ENCODE measurements at regions not wholly inside any gene's neighbourhood (a gene's known extent, or its start where the extent isn't known, plus 50 kb on each side); places are given as distances from the start of the nearest gene placed in this dataset.
A peak's percentile ranks its signal among the peaks of the same experiment; 100 is the strongest.

DNA sequence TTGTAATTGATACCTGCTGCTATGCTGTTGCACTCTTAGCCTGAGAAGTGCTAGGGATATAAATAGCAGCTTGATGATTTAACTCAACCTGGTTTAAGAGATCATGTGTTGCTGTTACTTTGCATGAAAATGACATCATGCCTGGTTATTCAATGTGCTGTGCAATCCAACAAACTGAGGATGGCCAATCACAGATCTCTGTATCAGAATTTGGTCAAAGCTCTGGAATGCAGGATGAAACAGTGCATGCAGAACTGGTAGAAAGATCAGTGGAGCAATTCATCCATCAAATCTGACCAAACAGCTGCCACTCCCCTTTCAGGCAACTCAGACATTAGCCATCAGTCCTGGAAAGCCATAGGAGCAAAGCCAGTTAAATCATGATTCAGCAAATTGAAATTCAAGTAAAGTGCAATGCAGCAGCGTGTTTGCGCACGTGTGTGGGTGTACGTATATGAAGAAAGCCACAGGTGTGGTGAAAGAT, 160.3 kb upstream of the RASGEF1B start:
- peak; percentile 76 for DNase-seq (ENCODE audit: low read depth)

GRCh38 chr4:81629366-81629765, 157.7 kb upstream of the RASGEF1B start:
- DNase-seq (ENCODE audit: low read depth): no peak

DNA sequence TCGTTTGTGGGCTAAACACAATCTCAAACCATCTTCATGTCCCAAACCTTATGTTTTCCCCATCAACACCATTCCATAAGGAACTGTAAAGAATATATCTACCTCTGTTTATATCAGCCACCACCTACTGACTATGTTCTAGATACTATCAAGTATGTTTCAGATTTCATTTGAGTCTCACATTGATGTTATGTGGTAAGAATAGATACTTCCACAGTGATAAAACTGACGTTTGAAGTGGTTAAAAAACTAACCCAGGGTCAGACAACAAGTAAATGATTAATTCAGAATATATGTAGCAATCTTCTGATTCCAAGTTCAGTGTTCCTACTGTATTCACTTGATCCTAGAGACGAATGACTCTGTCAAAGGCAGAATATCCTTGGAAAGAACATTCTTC, 156.8 kb upstream of the RASGEF1B start:
- no peak for DNase-seq (ENCODE audit: low read depth)

- no peak for DNase-seq (ENCODE audit: low read depth)
Observed at GRCh38 chr4:81627590-81627989, 155.9 kb upstream of the RASGEF1B start.

DNA sequence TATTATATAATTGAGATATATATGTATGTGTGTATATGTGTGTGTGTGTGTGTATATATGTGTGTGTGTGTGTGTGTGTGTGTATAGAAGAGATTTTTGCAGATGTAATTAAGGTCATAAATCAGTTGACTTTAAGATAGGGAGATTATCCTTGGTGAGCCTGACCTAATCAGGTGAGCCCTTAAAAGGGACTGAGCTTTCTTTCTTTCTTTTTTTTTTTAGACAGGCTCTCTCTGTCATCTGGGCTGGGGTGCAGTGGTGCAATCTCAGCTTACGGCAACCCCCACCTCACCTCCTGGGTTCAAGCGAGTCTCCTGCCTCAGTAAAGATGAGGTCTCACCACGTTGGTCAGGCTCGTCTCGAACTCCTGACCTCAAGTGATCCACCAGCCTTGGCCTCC, 155.1 kb upstream of the RASGEF1B start:
- no peak for DNase-seq (ENCODE audit: low read depth)

DNA sequence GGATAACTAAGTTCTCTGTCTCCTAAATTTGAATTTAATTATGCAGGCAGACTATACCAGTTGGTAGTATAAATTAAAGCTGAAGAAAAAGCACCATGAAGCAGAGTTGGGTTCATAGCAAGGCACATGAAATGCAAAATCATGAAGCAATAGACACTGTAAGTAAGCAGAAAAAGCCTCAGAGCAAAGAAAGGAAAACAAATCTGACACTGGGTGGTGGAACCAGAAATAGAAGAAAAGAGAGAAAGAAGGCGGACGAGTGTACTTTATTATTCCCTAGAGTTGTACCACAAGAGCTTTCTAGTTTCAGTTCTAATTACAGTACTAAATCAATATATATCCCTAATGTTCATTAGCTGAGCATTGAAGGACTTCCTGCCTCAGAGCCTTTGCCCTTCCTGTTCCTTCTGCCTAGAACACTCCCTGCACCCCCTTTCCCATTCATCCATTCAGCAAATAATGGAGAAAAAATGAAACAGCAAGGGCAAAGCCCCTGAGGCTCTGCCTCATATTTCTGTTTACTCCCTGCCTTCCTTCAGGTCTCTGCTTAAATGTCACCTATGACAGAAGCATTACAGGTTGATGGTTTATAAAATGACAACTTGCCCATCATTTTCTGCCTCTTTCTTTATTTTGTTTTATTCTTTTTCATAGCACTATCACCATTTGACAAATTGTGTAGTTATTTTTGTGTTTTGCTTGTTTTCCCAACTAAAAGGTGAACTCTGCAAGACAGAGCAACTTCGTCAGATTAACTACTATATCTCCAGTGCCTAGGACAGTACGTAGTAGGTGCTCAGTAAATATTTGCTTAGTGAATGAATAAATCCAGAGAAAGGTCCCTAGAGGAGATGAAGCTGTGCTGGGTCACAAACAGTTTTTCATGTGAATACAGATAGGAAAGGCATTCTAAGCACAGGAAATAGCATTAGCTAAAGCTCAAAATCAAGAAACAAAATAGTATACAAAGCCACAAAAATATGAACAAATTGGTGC, 154.0 kb upstream of the RASGEF1B start:
- DNase-seq (ENCODE audit: low read depth): no peak

DNA sequence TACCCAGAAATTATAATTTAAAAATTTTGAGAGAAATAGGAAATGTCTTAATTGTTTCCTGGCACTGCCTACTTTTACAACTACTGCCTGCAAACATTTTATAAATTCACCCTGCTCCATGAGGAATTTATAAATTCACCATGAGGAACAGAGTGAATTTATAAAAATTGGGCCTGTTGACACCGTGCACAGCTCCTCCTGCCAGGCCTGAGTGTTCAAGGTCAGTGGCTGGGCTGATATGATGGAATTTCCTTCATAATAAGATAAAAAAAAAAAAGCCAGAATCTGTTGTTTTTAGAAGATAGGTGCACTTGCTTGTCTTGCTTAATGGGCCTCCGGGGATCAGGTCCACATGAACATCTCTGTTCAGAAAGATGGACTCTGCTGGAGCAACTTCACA, 151.7 kb upstream of the RASGEF1B start:
- DNase-seq (ENCODE audit: low read depth): no peak

GRCh38 chr4:81622474-81623184, 150.9 kb upstream of the RASGEF1B start:
- DNase-seq (ENCODE audit: low read depth): no peak

DNA sequence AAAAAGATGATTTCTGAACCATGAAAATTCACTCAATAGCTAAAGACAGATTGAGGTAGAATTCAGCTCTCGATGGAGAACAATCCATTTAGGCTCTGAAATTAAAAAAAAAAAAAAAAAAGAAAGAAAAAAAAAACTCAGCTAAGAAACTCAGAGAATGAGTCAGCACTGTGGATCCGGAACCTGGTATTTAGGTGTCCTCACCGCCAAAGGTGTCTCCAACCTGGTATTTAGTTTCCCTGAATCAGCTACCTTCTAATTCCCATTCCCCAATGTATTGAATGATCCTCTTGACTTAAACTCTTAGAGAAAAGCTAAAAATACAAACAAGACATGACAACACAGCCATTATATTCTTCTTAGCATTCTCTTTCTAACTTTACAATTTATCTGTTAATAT, 150.3 kb upstream of the RASGEF1B start:
- DNase-seq (ENCODE audit: low read depth): no peak

- DNase-seq (ENCODE audit: low read depth): no peak
Observed at GRCh38 chr4:81621490-81621889, 149.8 kb upstream of the RASGEF1B start.

- no peak for DNase-seq (ENCODE audit: low read depth)
Observed at GRCh38 chr4:81620442-81620841, 148.7 kb upstream of the RASGEF1B start.

DNA sequence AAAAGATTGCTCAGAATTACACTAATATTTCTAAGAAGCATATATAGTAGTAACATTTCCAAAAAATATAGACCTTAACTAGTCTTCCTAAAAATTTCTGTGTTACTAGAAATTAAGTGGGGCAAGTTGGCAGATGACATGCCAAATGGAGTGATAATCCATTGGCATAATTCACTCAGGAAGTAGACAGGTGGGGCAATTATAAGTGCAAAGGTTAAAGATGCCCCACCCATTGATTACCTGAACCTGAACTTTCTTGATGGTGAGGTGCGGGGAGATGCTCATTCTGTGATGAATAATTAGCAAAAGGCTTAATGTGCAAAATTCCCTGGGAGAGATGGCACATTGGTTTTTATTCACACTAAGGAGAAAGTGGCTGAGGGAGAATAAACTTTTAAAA, 145.8 kb upstream of the RASGEF1B start:
- DNase-seq (ENCODE audit: low read depth): no peak

DNA sequence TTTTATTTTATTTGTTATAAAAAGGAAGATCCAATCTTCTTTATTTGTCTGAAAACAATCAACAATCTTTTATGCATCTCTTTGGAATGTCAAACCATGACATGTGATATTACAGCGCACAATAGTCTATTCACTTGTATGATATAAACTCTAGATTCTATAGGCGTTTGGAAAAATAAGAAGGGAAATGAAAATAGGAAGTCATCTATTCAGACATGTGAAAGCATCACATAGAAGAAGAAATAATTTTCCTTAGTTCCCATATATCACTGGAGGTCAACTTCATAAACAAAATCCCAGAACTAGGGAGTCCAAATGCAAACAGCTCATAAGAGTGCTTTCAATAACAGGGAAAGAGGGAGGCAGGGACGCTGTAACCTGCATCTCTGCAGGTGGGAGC, 139.5 kb upstream of the RASGEF1B start:
- no peak for DNase-seq (ENCODE audit: low read depth)

- DNase-seq (ENCODE audit: low read depth): no peak
Observed at GRCh38 chr4:81609844-81610243, 138.1 kb upstream of the RASGEF1B start.

DNA sequence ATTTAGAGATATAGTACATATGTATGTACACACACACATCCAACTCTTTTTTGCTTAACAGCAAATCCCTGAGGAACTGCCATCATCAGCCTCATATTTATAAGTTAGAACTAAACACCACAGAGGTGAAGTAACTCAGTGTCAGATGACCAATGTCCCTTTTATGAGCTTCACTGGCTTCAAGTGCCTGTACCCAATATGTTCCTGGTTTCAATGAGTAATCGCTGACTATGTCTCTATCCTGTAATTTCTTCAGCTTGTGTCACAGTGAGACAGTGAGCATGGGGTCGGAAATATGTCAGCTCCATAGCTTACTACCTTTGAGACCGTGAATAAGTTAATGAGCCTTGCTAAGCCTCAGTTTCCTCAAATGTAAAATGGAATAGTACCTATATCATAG, 136.2 kb upstream of the RASGEF1B start:
- DNase-seq (ENCODE audit: low read depth): peak; percentile 14

GRCh38 chr4:81606801-81607501, 135.2 kb upstream of the RASGEF1B start:
- peak; percentile 37 for DNase-seq (ENCODE audit: low read depth)

- DNase-seq (ENCODE audit: low read depth): no peak
Observed at GRCh38 chr4:81606166-81606565, 134.5 kb upstream of the RASGEF1B start.

GRCh38 chr4:81605271-81605670, 133.6 kb upstream of the RASGEF1B start:
- no peak for DNase-seq (ENCODE audit: low read depth)

- DNase-seq (ENCODE audit: low read depth): no peak
Observed at GRCh38 chr4:81604683-81605218, 133.0 kb upstream of the RASGEF1B start.

DNA sequence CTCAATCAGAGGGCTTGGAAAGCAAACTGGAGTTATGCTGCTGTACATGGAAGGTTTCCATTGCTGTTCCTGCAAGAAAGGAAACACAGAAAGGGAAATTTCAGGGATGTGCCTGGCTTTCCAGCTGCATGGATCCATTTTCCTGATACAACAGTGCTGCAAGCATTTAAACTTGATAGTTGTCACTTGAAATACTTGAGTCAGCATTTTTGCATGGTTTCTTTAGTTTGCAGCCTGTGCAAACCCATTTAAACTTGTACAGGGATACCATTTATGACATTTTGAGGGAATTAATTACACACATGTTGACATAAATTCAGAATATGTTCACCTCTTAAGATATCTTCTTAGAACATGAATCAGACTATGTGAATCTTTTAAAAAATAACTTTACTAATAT, 131.1 kb upstream of the RASGEF1B start:
- no peak for DNase-seq (ENCODE audit: low read depth)

DNA sequence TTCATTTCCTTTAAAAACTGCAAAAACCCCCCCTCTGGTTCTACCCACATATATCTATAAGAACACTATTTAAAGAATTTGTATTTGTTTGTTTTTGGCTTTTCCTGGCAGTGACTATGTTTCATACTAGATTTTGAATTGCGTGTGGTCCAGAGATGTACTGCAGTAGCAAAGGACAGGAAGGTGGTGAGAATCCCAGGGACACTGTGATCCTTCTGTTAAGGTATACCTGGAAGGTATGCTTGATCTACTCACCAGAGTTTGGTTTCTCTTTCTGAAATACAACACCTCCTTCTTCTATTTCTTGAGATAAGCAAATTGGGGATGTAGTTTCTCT, 129.6 kb upstream of the RASGEF1B start:
- no peak for DNase-seq (ENCODE audit: low read depth)

Data from Daoy (cell line).